ENCODE measurements at regions not wholly inside any gene's neighbourhood (a gene's known extent, or its start where the extent isn't known, plus 50 kb on each side); places are given as distances from the start of the nearest gene placed in this dataset.

GRCh38 chr9:108133680-108134079 is 644.1 kb upstream of the KLF4 start:
- no peak for TF ChIP-seq CTCF (conservative IDR thresholded peaks at IDR 0.05 in 1 of 2, IDR thresholded peaks at IDR 0.05 in 1 of 2; ENCODE audit: extremely low read depth in 1 of 2, insufficient read depth in 1 of 2, low read depth in 1 of 2, low read length in 2 of 2)
- TF ChIP-seq EZH2 (IDR thresholded peaks at IDR 0.05; ENCODE audit: borderline replicate concordance, low read length) = no peak
